ENCODE measurements at regions not wholly inside any gene's neighbourhood (a gene's known extent, or its start where the extent isn't known, plus 50 kb on each side); places are given as distances from the start of the nearest gene placed in this dataset.

- TF ChIP-seq POLR2AphosphoS5 (IDR thresholded peaks at IDR 0.05; ENCODE audit: low read depth, low read length) (no peak), POLR2A (IDR thresholded peaks at IDR 0.05; ENCODE audit: low read depth, low read length) (no peak)
Measured at GRCh38 chr7:17506596-17506995, 208.1 kb downstream of the AHR start.
